WTC11 (cell line): ENCODE measurements at regions not wholly inside any gene's neighbourhood (a gene's known extent, or its start where the extent isn't known, plus 50 kb on each side); places are given as distances from the start of the nearest gene placed in this dataset.
A peak's percentile ranks its signal among the peaks of the same experiment; 100 is the strongest.

Experiments
- ATAC-seq: fragments of 200-7000 bp; cut with Tn5 transposase; 2 replicates; pipeline ENCODE4 v1.10.0; 2021; ENCODE audit warnings: mild to moderate bottlenecking, moderate library complexity
- CTCF ChIA-PET: fragments of 300-600 bp; sonication (Branson Sonifier 250); formaldehyde crosslinking; loops from one replicate; lab custom pipeline; 2021; ENCODE audit warnings: antibody characterized with exemption; lab: Charles Lee
- POLR2A ChIA-PET: fragments of 350-600 bp; sonication (Branson Sonifier 250); formaldehyde crosslinking; loops from one replicate; lab custom pipeline; 2021; ENCODE audit warnings: antibody characterized with exemption; lab: Charles Lee
- DNase-seq: peaks from one replicate; pipeline ENCODE4 v3.0.0; 2021; ENCODE audit warnings: low spot score
- H3K27ac Mint-ChIP-seq: 2 replicates; pipeline ENCODE4 v1.8.0; 2021; ENCODE audit warnings: mixed read lengths
- H3K27me3 Mint-ChIP-seq: 2 replicates; pipeline ENCODE4 v1.8.0; 2021; ENCODE audit warnings: low read depth, mild to moderate bottlenecking, moderate library complexity, mixed read lengths
- H3K36me3 Mint-ChIP-seq: 2 replicates; pipeline ENCODE4 v1.8.0; 2021; ENCODE audit warnings: mixed read lengths
- H3K4me1 Mint-ChIP-seq: 2 replicates; pipeline ENCODE4 v1.8.0; 2022; ENCODE audit warnings: mixed read lengths
- H3K4me3 Mint-ChIP-seq: 2 replicates; pipeline ENCODE4 v1.8.0; 2021; ENCODE audit warnings: mild to moderate bottlenecking, moderate library complexity, mixed read lengths
- H3K9me3 Mint-ChIP-seq: 2 replicates; pipeline ENCODE4 v1.8.0; 2021; ENCODE audit warnings: mixed read lengths
- ARID4B ChIP-seq: sonication (generic); formaldehyde crosslinking; IDR thresholded peaks from 2 replicates; pipeline ENCODE4 v1.8.0; 2023; ENCODE audit warnings: missing genetic modification reagents, mild to moderate bottlenecking, borderline replicate concordance
- ERG ChIP-seq: fragments of 250-450 bp; sonication (Bioruptor Pico); IDR thresholded peaks from 2 replicates; pipeline ENCODE4 v1.8.0; 2021; ENCODE audit warnings: mild to moderate bottlenecking
- ESRRA ChIP-seq: sonication (generic); formaldehyde crosslinking; IDR thresholded peaks from 2 replicates; pipeline ENCODE4 v1.8.1; 2022; ENCODE audit warnings: mild to moderate bottlenecking, missing genetic modification reagents, borderline replicate concordance
- ETV6 ChIP-seq: sonication (generic); formaldehyde crosslinking; IDR thresholded peaks from 2 replicates; pipeline ENCODE4 v1.8.1; 2022; ENCODE audit warnings: mild to moderate bottlenecking, missing genetic modification reagents
- FOXK1 ChIP-seq: sonication (generic); formaldehyde crosslinking; IDR thresholded peaks from 2 replicates; pipeline ENCODE4 v1.8.0; 2022; ENCODE audit warnings: mild to moderate bottlenecking, moderate library complexity, missing genetic modification reagents
- GTF2I ChIP-seq: fragments of 250-450 bp; sonication (Bioruptor Pico); conservative IDR thresholded peaks from 2 replicates; pipeline ENCODE4 v1.4.0; 2021; ENCODE audit warnings: mild to moderate bottlenecking
- IRF2 ChIP-seq: sonication (generic); formaldehyde crosslinking; IDR thresholded peaks from 2 replicates; pipeline ENCODE4 v1.8.0; 2022; ENCODE audit warnings: low read depth, missing genetic modification reagents, borderline replicate concordance
- MLX ChIP-seq: sonication (generic); formaldehyde crosslinking; IDR thresholded peaks from 2 replicates; pipeline ENCODE4 v1.8.1; 2023; ENCODE audit warnings: mild to moderate bottlenecking, missing genetic modification reagents, moderate library complexity
- NFATC4 ChIP-seq: fragments of 250-450 bp; sonication (Bioruptor Pico); IDR thresholded peaks from 2 replicates; pipeline ENCODE4 v1.9.0; 2021; ENCODE audit warnings: mild to moderate bottlenecking
- RELA ChIP-seq: sonication (generic); formaldehyde crosslinking; IDR thresholded peaks from 2 replicates; pipeline ENCODE4 v1.8.1; 2022; ENCODE audit warnings: missing genetic modification reagents, mild to moderate bottlenecking, borderline replicate concordance
- STAT6 ChIP-seq: sonication (generic); formaldehyde crosslinking; conservative IDR thresholded peaks from 2 replicates; pipeline ENCODE4 v1.8.1; 2023; ENCODE audit warnings: mild to moderate bottlenecking, low read depth, missing genetic modification reagents, moderate library complexity
- USF1 ChIP-seq: sonication (generic); formaldehyde crosslinking; IDR thresholded peaks from 2 replicates; pipeline ENCODE4 v1.8.0; 2022; ENCODE audit warnings: mild to moderate bottlenecking, missing genetic modification reagents
- USF2 ChIP-seq: sonication (generic); formaldehyde crosslinking; IDR thresholded peaks from 2 replicates; pipeline ENCODE4 v1.8.1; 2023; ENCODE audit warnings: mild to moderate bottlenecking, missing genetic modification reagents, moderate library complexity
- ZMAT4 ChIP-seq: fragments of 250-450 bp; sonication (Bioruptor Pico); IDR thresholded peaks from 2 replicates; pipeline ENCODE4 v1.9.0; 2021; ENCODE audit warnings: mild to moderate bottlenecking
- ZNF263 ChIP-seq: sonication (generic); formaldehyde crosslinking; IDR thresholded peaks from 2 replicates; pipeline ENCODE4 v1.8.1; 2022; ENCODE audit warnings: low read depth, mild to moderate bottlenecking, moderate library complexity, missing genetic modification reagents
- ZNF532 ChIP-seq: fragments of 250-450 bp; sonication (Bioruptor Pico); IDR thresholded peaks from 2 replicates; pipeline ENCODE4 v1.9.0; 2021; ENCODE audit warnings: mild to moderate bottlenecking, borderline replicate concordance

GRCh38 chr4:87913896-87914295 lies 61.6 kb upstream of the SPP1 start:
- no peak for ATAC-seq
- ChIA-PET POLR2A (no interaction called here), CTCF (interaction anchor here (1.0 to 2.0 kb wide), 2 partner anchors 10 to 402 kb away, joined by 4 to 6 read pairs; no protein-coding TSS in a partner anchor)
- Mint-ChIP-seq H3K36me3 (no peaks in the 10 kb centered on the region), H3K27ac (no peak overlapping the region), H3K4me3 (no peak overlapping the region), H3K9me3 (no peaks in the 10 kb centered on the region), H3K4me1 (peaks cover 77% of the 10 kb centered on the region), H3K27me3 (no peaks in the 10 kb centered on the region)
- no peak for DNase-seq
- TF ChIP-seq NFATC4 (no peak), IRF2 (CRISPR knock-in tag) (no peak), STAT6 (CRISPR knock-in tag) (no peak), ETV6 (CRISPR knock-in tag) (no peak), GTF2I (CRISPR knock-in tag) (no peak), ERG (CRISPR knock-in tag) (no peak), ARID4B (CRISPR knock-in tag) (no peak), USF1 (CRISPR knock-in tag) (no peak), ESRRA (CRISPR knock-in tag) (no peak)

GRCh38 chr4:87915621-87916020 lies 59.9 kb upstream of the SPP1 start:
- H3K36me3 Mint-ChIP-seq: no peaks in the 10 kb centered on the region
- TF ChIP-seq ZNF532 (CRISPR knock-in tag) (no peak), RELA (CRISPR knock-in tag) (no peak), ZNF263 (CRISPR knock-in tag) (no peak), USF2 (CRISPR knock-in tag) (peak; percentile 49; the same call in 1 of the 2 replicates), FOXK1 (CRISPR knock-in tag) (no peak), ZMAT4 (CRISPR knock-in tag) (no peak), MLX (CRISPR knock-in tag) (no peak)
- ATAC-seq (no peak), DNase-seq (no peak)
- H3K9me3 Mint-ChIP-seq: no peaks in the 10 kb centered on the region
- H3K27ac Mint-ChIP-seq: peak overlapping the region; percentile 34; the same call in 1 of the 2 replicates
- H3K4me3 Mint-ChIP-seq: no peak overlapping the region
- ChIA-PET CTCF (no interaction called here), POLR2A (no interaction called here)
- peaks cover 78% of the 10 kb centered on the region for H3K4me1 Mint-ChIP-seq
- H3K27me3 Mint-ChIP-seq: no peaks in the 10 kb centered on the region
